Activated T-cell treated with anti-CD3 and anti-CD28 coated beads, Interleukin-2, amount 50 U/mL, for 1 hour (primary cell): ENCODE measurements at regions not wholly inside any gene's neighbourhood (a gene's known extent, or its start where the extent isn't known, plus 50 kb on each side); places are given as distances from the start of the nearest gene placed in this dataset.
"Not testable (repeated sequence)": the region's sequence is repeated elsewhere in the genome, so short reads cannot be mapped to it uniquely, and the experiment has no call there.

Experiments
- DNase-seq: peaks from one replicate; pipeline ENCODE4 v3.0.0-alpha.2; 2020

DNA sequence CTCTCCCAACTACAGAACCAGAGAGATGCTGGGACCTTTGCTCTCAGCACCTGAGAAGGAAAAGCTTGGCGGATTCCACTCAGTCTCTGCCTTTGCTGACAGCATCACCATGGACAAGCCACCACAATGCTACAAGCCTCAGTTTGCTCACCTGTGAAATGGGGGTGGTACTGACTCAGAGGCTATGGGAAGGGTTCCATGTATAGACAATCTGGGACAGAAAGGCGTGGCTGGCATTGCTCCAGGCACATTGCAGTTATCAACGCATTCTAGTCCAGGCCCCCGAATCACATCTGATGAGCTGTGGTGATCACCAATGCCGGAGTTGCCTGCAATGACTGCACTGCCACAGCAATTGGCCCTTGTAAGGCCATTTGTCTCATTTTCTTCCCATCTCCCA, 72.6 kb downstream of the ISX start:
- no peak for DNase-seq

DNA sequence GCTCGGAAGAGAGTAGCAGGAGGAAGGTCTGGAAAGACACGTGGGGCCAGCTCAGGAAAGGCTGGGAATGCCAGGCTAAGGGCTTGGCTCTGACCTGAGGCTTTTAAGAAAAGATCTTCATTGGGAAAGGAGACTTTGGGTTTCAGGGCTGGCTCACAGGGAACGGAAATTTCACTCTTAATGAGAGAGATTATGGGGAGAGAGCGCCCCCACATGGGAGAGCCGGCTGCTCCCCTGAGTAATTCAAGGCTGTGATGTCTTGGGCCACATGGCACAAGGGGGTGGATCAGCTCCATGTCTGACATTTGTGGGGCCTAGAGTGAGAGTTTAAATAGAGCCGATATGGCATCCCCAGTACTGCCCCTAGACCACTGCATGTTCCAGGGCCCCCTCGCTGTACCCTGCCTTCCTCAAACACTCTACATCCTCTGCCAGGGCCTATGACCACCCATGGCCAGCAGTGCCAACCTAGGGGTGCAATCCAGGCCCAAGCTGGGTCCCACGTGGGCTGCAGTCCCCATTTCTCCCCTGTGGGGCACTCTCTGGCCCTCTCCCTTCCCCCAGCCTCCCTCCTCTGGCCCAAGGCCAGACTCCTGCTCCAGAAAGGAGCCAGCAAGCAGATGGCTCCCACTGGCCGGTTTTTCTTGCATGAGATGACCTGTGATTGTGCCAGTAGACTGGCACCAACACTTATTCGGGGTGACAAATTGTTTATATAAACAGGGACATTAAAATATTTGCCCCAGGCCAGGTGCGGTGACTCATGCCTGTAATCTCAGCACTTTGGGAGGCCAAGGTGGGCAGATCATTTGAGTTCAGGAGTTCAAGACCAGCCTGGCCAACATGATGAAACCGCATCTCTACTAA, 75.2 kb downstream of the ISX start:
- DNase-seq, result no peak

GRCh38 chr22:35148381-35148780, 82.4 kb downstream of the ISX start:
- no peak for DNase-seq

- DNase-seq, result no peak
Observed at GRCh38 chr22:35148866-35149548, 83.0 kb downstream of the ISX start.

DNA sequence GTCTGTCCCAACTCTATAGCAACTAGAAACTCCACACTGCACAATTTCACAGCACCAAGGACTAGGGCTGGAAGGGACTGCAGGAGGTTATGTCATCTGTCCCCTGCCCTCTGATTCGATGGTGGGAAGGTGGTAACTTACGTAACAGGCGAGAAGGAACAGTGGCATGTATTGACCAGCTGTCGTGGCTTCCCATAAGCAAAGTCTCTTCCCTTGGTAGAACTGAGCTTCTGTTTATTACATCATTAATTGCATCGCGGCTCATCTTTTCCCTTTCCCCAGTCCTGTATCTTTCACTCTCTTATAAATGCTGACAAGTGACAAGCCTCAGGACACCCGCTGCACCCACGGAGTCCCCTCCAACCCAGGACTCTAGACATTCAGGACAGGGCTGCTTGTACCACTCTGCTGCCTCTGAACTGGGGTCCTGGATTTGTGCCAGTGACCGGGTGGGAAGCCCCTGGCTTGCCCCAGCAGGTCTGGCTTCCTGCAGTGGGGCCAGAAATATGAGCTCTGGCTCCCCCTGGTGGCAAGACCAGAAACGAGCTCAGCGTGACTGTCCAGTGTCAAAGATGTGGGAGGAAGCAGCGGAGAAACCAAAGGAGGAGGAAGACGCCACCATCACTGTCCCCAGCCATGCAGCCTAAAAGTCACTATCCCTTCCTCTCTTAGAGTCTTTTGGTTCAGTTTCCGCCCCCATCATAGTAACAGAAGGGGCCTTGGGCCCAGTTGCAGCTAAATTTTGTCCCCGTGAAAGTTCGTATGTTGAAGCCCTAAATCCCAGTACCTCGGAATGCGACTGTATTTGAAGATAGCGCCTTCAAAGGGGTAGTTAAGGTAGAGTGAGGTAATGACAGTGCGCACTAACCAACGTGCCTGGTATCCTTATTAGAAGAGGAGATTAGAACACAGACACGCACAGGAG, 84.5 kb downstream of the ISX start:
- DNase-seq, result peak; percentile 58

- DNase-seq, result no peak
Observed at GRCh38 chr22:35152316-35152715, 86.4 kb downstream of the ISX start.

- DNase-seq, result no peak
Observed at GRCh38 chr22:35154937-35155387, 89.0 kb downstream of the ISX start.

DNA sequence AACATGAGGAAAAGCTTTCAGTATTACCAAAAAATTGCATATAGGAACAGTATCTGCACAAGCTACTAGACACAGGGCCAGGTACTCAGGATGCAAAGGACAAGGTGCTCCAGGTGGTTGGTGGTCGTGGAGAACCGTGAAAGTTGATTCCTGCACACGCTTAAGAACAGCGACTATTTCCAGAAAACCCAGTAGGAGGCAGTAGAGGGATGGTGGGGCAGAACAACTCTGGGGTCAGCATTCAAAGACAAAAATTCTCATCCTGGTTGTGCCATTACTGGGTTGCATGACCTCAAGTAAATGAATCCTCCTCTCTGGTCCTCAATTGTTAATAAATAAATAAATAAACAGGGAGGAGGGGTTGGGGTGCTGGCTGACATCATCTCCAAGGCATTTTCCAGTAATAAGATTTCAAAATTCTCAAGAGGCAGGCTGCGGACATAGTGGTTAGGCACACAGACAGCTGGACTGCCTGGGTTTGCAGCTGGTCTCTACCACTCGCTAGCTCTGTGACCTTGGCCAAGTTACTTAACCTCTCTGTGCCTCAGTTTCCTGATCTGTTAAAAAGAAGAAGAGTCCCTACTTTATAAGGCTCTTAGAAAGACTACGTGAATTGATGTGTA, 89.6 kb downstream of the ISX start:
- DNase-seq, result no peak

GRCh38 chr22:35156945-35157344, 91.0 kb downstream of the ISX start:
- DNase-seq, result no peak

GRCh38 chr22:35158336-35158735, 92.4 kb downstream of the ISX start:
- DNase-seq, result no peak

DNA sequence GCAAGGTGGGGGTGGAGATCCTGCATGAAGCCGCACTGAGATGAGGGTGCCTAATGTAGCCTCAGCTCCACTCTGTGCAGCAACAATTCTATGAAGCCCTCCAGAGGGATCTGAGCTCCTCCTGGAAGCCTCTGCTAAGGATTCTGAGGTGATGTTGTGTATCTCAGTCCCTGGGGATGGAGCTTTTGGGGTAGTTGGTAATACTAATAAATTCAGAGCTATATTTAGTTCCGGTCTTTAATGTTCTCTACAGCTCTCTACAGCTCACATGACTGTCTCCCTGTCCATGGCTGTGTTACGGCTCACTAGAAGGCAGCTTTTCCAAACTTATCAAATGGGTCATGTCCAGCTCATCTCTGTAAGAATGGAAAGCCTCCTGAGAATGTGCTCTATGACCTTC, 93.4 kb downstream of the ISX start:
- no peak for DNase-seq

DNA sequence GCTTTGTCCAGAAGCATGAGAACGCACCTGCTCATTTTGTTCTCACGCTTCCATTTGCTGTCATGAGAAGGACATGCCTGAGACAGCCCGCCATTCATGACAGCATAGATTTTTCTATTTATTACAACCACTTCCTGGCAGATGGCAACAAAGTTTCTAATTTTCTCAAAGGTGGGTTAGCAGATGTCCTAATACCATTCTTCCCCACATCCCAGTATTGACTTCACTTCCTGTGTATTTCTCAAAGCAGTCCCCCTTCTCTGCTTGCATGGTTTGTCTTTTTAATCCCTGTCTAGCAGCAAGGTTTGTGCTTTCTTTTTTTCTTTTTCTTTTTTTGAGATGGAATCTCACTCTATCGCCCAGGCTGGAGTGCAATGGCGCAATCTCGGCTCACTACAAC, 94.3 kb downstream of the ISX start:
- no peak for DNase-seq

- not testable (repeated sequence) for DNase-seq
Observed at GRCh38 chr22:35165896-35166295, 91.4 kb upstream of the HMGXB4 start.

- no peak for DNase-seq
Observed at GRCh38 chr22:35170716-35171697, 86.3 kb upstream of the HMGXB4 start.

DNA sequence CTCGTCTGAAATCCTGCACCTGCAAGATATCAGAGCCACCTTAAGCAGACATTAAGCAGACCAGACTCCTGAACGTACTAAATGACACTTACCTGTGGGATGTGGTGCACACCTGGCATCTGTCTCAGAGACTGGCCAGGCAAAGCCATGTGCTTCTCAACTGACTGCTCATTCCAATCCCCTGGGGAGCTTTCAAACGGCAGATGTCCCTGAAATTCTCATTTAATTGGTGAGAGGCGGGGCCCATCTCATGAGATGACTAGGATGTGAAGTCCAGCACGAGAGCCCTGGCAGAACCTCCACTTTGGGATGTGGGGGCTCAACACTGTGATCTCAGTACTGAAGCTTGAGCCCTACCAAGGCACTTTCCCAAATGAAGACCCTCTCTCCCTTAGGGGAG, 84.9 kb upstream of the HMGXB4 start:
- DNase-seq, result no peak

GRCh38 chr22:35173655-35174054, 83.6 kb upstream of the HMGXB4 start:
- no peak for DNase-seq

- DNase-seq, result no peak
Observed at GRCh38 chr22:35174401-35175038, 82.8 kb upstream of the HMGXB4 start.

GRCh38 chr22:35175392-35175791, 81.9 kb upstream of the HMGXB4 start:
- no peak for DNase-seq

- DNase-seq, result no peak
Observed at GRCh38 chr22:35177811-35178210, 79.5 kb upstream of the HMGXB4 start.

- no peak for DNase-seq
Observed at GRCh38 chr22:35178446-35178845, 78.8 kb upstream of the HMGXB4 start.

GRCh38 chr22:35183917-35184316, 73.4 kb upstream of the HMGXB4 start:
- DNase-seq, result no peak
